HUES48 (cell line): ENCODE measurements at regions not wholly inside any gene's neighbourhood (a gene's known extent, or its start where the extent isn't known, plus 50 kb on each side); places are given as distances from the start of the nearest gene placed in this dataset.

Experiments used
- H3K27ac ChIP-seq: one replicate; pipeline ENCODE4 v1.7.0; 2013; ENCODE audit warnings: low read depth, low read length, inconsistent platforms
- H3K27me3 ChIP-seq: 2 replicates; pipeline ENCODE4 v1.6.1; 2013; ENCODE audit warnings: mild to moderate bottlenecking, low read length; ENCODE audit not compliant: control insufficient read depth, insufficient read depth
- H3K36me3 ChIP-seq: 2 replicates; pipeline ENCODE4 v1.6.1; 2013; ENCODE audit warnings: low read length; ENCODE audit not compliant: control insufficient read depth, insufficient read depth
- H3K4me1 ChIP-seq: 2 replicates; pipeline ENCODE4 v1.6.1; 2013; ENCODE audit warnings: mild to moderate bottlenecking, low read length; ENCODE audit not compliant: control insufficient read depth, insufficient read depth
- H3K4me3 ChIP-seq: 2 replicates; pipeline ENCODE4 v1.5.1; 2013; ENCODE audit warnings: mild to moderate bottlenecking, low read depth, low read length
- H3K9ac ChIP-seq: 2 replicates; pipeline ENCODE4 v1.6.1; 2013; ENCODE audit warnings: mild to moderate bottlenecking, low read depth, low read length, moderate library complexity
- H3K9me3 ChIP-seq: 2 replicates; pipeline ENCODE4 v1.6.1; 2013; ENCODE audit warnings: low read length; ENCODE audit not compliant: control insufficient read depth, insufficient read depth

- Histone ChIP-seq H3K27me3 (no peaks in the 10 kb centered on the region), H3K36me3 (no peaks in the 10 kb centered on the region), H3K27ac (no peak overlapping the region), H3K4me3 (no peak overlapping the region), H3K9me3 (no peaks in the 10 kb centered on the region), H3K4me1 (no peaks in the 10 kb centered on the region), H3K9ac (no peak overlapping the region)
Observed at GRCh38 chr5:57911438-57911837, 428.8 kb upstream of the ACTBL2 start.

- H3K9me3 ChIP-seq = no peaks in the 10 kb centered on the region
- H3K36me3 ChIP-seq = no peaks in the 10 kb centered on the region
- H3K4me3 ChIP-seq = no peak overlapping the region
- no peak overlapping the region for H3K27ac ChIP-seq
- no peaks in the 10 kb centered on the region for H3K27me3 ChIP-seq
- no peak overlapping the region for H3K9ac ChIP-seq
- H3K4me1 ChIP-seq = no peaks in the 10 kb centered on the region
Observed at GRCh38 chr5:57906671-57907070, 424.1 kb upstream of the ACTBL2 start.

GRCh38 chr5:57903458-57903857 lies 420.8 kb upstream of the ACTBL2 start:
- Histone ChIP-seq H3K27ac (no peak overlapping the region), H3K36me3 (no peaks in the 10 kb centered on the region), H3K4me1 (no peaks in the 10 kb centered on the region), H3K4me3 (no peak overlapping the region), H3K27me3 (no peaks in the 10 kb centered on the region), H3K9me3 (no peaks in the 10 kb centered on the region), H3K9ac (no peak overlapping the region)

GRCh38 chr5:57902095-57902494 lies 419.5 kb upstream of the ACTBL2 start:
- H3K4me3 ChIP-seq = no peak overlapping the region
- no peak overlapping the region for H3K27ac ChIP-seq
- H3K27me3 ChIP-seq = no peaks in the 10 kb centered on the region
- H3K4me1 ChIP-seq = no peaks in the 10 kb centered on the region
- H3K36me3 ChIP-seq = no peaks in the 10 kb centered on the region
- H3K9me3 ChIP-seq = no peaks in the 10 kb centered on the region
- H3K9ac ChIP-seq = no peak overlapping the region

- no peak overlapping the region for H3K27ac ChIP-seq
Observed at GRCh38 chr5:57900381-57900944, 417.9 kb upstream of the ACTBL2 start.

GRCh38 chr5:57896576-57896975 lies 414.0 kb upstream of the ACTBL2 start:
- H3K4me3 ChIP-seq = no peak overlapping the region
- H3K4me1 ChIP-seq = peaks cover 4% of the 10 kb centered on the region
- no peak overlapping the region for H3K9ac ChIP-seq
- no peaks in the 10 kb centered on the region for H3K9me3 ChIP-seq
- H3K27me3 ChIP-seq = no peaks in the 10 kb centered on the region
- no peak overlapping the region for H3K27ac ChIP-seq
- no peaks in the 10 kb centered on the region for H3K36me3 ChIP-seq

More at GRCh38 chr5:57900381-57900944, 417.9 kb upstream of the ACTBL2 start:
- Histone ChIP-seq H3K9me3 (no peaks in the 10 kb centered on the region), H3K4me1 (no peaks in the 10 kb centered on the region), H3K4me3 (no peak overlapping the region), H3K27me3 (no peaks in the 10 kb centered on the region), H3K36me3 (no peaks in the 10 kb centered on the region), H3K9ac (no peak overlapping the region)

- H3K4me1 ChIP-seq = peaks cover 12% of the 10 kb centered on the region
- no peaks in the 10 kb centered on the region for H3K36me3 ChIP-seq
- H3K27ac ChIP-seq = no peak overlapping the region
- H3K4me3 ChIP-seq = no peak overlapping the region
- no peak overlapping the region for H3K9ac ChIP-seq
- H3K27me3 ChIP-seq = no peaks in the 10 kb centered on the region
- no peaks in the 10 kb centered on the region for H3K9me3 ChIP-seq
Observed at GRCh38 chr5:57895766-57896165, 413.2 kb upstream of the ACTBL2 start.

- peaks cover 29% of the 10 kb centered on the region for H3K4me1 ChIP-seq
- no peaks in the 10 kb centered on the region for H3K36me3 ChIP-seq
- no peak overlapping the region for H3K9ac ChIP-seq
- no peak overlapping the region for H3K4me3 ChIP-seq
- no peaks in the 10 kb centered on the region for H3K9me3 ChIP-seq
- H3K27ac ChIP-seq = no peak overlapping the region
- H3K27me3 ChIP-seq = no peaks in the 10 kb centered on the region
Observed at GRCh38 chr5:57893926-57894325, 411.3 kb upstream of the ACTBL2 start.

GRCh38 chr5:57891443-57891842 lies 408.8 kb upstream of the ACTBL2 start:
- Histone ChIP-seq H3K4me3 (no peak overlapping the region), H3K9ac (no peak overlapping the region), H3K9me3 (no peaks in the 10 kb centered on the region), H3K27me3 (no peaks in the 10 kb centered on the region), H3K27ac (peak overlapping the region; percentile 1), H3K36me3 (no peaks in the 10 kb centered on the region), H3K4me1 (peaks cover 44% of the 10 kb centered on the region)

- Histone ChIP-seq H3K4me3 (no peak overlapping the region), H3K9me3 (no peaks in the 10 kb centered on the region), H3K27ac (no peak overlapping the region), H3K9ac (no peak overlapping the region), H3K36me3 (no peaks in the 10 kb centered on the region), H3K27me3 (no peaks in the 10 kb centered on the region), H3K4me1 (peaks cover 44% of the 10 kb centered on the region)
Observed at GRCh38 chr5:57889558-57889957, 406.9 kb upstream of the ACTBL2 start.

GRCh38 chr5:57887851-57888621 lies 405.4 kb upstream of the ACTBL2 start:
- no peak overlapping the region for H3K27ac ChIP-seq
- H3K9me3 ChIP-seq = no peaks in the 10 kb centered on the region

More at GRCh38 chr5:57887851-57888621, 405.4 kb upstream of the ACTBL2 start:
- peaks cover 44% of the 10 kb centered on the region for H3K4me1 ChIP-seq
- no peak overlapping the region for H3K4me3 ChIP-seq
- H3K27me3 ChIP-seq = no peaks in the 10 kb centered on the region
- no peaks in the 10 kb centered on the region for H3K36me3 ChIP-seq
- no peak overlapping the region for H3K9ac ChIP-seq
